Natural killer cell (primary cell): ENCODE measurements at regions not wholly inside any gene's neighbourhood (a gene's known extent, or its start where the extent isn't known, plus 50 kb on each side); places are given as distances from the start of the nearest gene placed in this dataset.

Experiments used
- ATAC-seq, 3 donors: fragments of 150-1000 bp in 2 of 3; fragments of 200-7000 bp in 1 of 3; cut with Tn5 transposase; 1 replicate in 1 of 3; 2 replicates in 2 of 3; pipeline ENCODE4 v1.10.0; 2021; ENCODE audit warnings: mild to moderate bottlenecking in 2 of 3, moderate library complexity in 2 of 3
- DNase-seq, 2 donors: peaks; one replicate each; pipeline versions ENCODE4 v3.0.0 to v3.0.0-alpha.2; 2013 to 2021; ENCODE audit warnings: mixed read lengths in 1 of 2
- H3K27ac ChIP-seq: one replicate; pipeline ENCODE4 v1.5.1; 2013; ENCODE audit warnings: mild to moderate bottlenecking, low read length
- H3K27me3 ChIP-seq: one replicate; pipeline ENCODE4 v1.6.1; 2013; ENCODE audit warnings: low read length; ENCODE audit not compliant: control insufficient read depth, insufficient read depth
- H3K36me3 ChIP-seq: one replicate; pipeline ENCODE4 v1.6.1; 2013; ENCODE audit warnings: low read length; ENCODE audit not compliant: control insufficient read depth, insufficient read depth
- H3K4me1 ChIP-seq: one replicate; pipeline ENCODE4 v1.6.1; 2013; ENCODE audit warnings: low read length; ENCODE audit not compliant: control insufficient read depth, insufficient read depth
- H3K4me3 ChIP-seq: one replicate; pipeline ENCODE4 v1.5.1; 2013; ENCODE audit warnings: low read length
- H3K9me3 ChIP-seq: one replicate; pipeline ENCODE4 v1.6.1; 2013; ENCODE audit warnings: low read length; ENCODE audit not compliant: control insufficient read depth, insufficient read depth
- H3K27ac Mint-ChIP-seq, 2 donors: one replicate each; pipeline ENCODE4 v1.8.0; 2022; ENCODE audit warnings: mild to moderate bottlenecking in 2 of 2, mixed read lengths in 2 of 2, moderate library complexity in 1 of 2
- H3K27me3 Mint-ChIP-seq, 2 donors: one replicate each; pipeline ENCODE4 v1.8.0; 2022; ENCODE audit warnings: low read depth in 2 of 2, mixed read lengths in 2 of 2
- H3K36me3 Mint-ChIP-seq: one replicate; pipeline ENCODE4 v1.8.0; 2022; ENCODE audit warnings: mixed read lengths
- H3K4me1 Mint-ChIP-seq, 2 donors: one replicate each; pipeline ENCODE4 v1.8.0; 2022; ENCODE audit warnings: mixed read lengths in 2 of 2
- H3K4me3 Mint-ChIP-seq: one replicate; pipeline ENCODE4 v1.8.0; 2022; ENCODE audit warnings: mild to moderate bottlenecking, moderate library complexity, mixed read lengths
- H3K9me3 Mint-ChIP-seq, 2 donors: one replicate each; pipeline ENCODE4 v1.8.0; 2022; ENCODE audit warnings: mixed read lengths in 2 of 2
- CTCF ChIP-seq: fragments of 200-600 bp; IDR thresholded peaks from one replicate; pipeline ENCODE4 v1.8.0; 2022; ENCODE audit warnings: antibody characterized with exemption
- WGBS: methylation state at CpG from one replicate; pipeline ENCODE4 v1.1.7; 2013; ENCODE audit warnings: missing lambda C conversion rate; ENCODE audit not compliant: insufficient coverage; 5-methylcytosine and 5-hydroxymethylcytosine counted together
- intact Hi-C: fragments of 100-400 bp; cut with micrococcal nuclease; formaldehyde crosslinking; loops from one replicate; pipeline ENCODE4 v1.14.2; 2022

- H3K9me3 ChIP-seq = no peaks in the 10 kb centered on the region
- Mint-ChIP-seq H3K4me1 (no peaks in the 10 kb centered on the region), H3K4me3 (no peak overlapping the region), H3K27me3 (no peaks in the 10 kb centered on the region), H3K36me3 (no peaks in the 10 kb centered on the region), H3K27ac (no peak overlapping the region), H3K9me3 (peaks cover 15% of the 10 kb centered on the region in 2 donors)
- H3K4me1 ChIP-seq = no peaks in the 10 kb centered on the region
- H3K27ac ChIP-seq = no peak overlapping the region
- TF ChIP-seq CTCF = no peak
- 68% methylated on average over 3 of the region's 3 CpGs for WGBS
- H3K36me3 ChIP-seq = no peaks in the 10 kb centered on the region
- H3K27me3 ChIP-seq = no peaks in the 10 kb centered on the region
- DNase-seq (no peak), ATAC-seq (no peak)
- intact Hi-C loops = no loop called here
- H3K4me3 ChIP-seq = no peak overlapping the region
Observed at GRCh38 chr7:114130866-114131265, 212.1 kb upstream of the PPP1R3A start.

GRCh38 chr7:114128880-114129279 lies 210.1 kb upstream of the PPP1R3A start:
- no peak for DNase-seq

GRCh38 chr7:114126095-114126494 lies 207.3 kb upstream of the PPP1R3A start:
- H3K4me1 ChIP-seq = no peaks in the 10 kb centered on the region
- peaks cover 3 to 10% of the 10 kb centered on the region in 2 donors for H3K9me3 Mint-ChIP-seq
- no peak for ATAC-seq
- no peaks in the 10 kb centered on the region for H3K9me3 ChIP-seq
- no peak for DNase-seq
- no peaks in the 10 kb centered on the region for H3K36me3 Mint-ChIP-seq
- no peaks in the 10 kb centered on the region for H3K4me1 Mint-ChIP-seq
- H3K27ac ChIP-seq = no peak overlapping the region
- H3K27me3 ChIP-seq = no peaks in the 10 kb centered on the region
- no peak overlapping the region for H3K4me3 Mint-ChIP-seq
- TF ChIP-seq CTCF = no peak
- no peaks in the 10 kb centered on the region for H3K36me3 ChIP-seq
- H3K4me3 ChIP-seq = no peak overlapping the region
- H3K27me3 Mint-ChIP-seq = no peaks in the 10 kb centered on the region
- H3K27ac Mint-ChIP-seq = no peak overlapping the region
- intact Hi-C loops = no loop called here

More at GRCh38 chr7:114128880-114129279, 210.1 kb upstream of the PPP1R3A start:
- no peak overlapping the region for H3K4me3 ChIP-seq
- no peaks in the 10 kb centered on the region for H3K4me1 ChIP-seq
- H3K9me3 ChIP-seq = no peaks in the 10 kb centered on the region
- H3K36me3 ChIP-seq = no peaks in the 10 kb centered on the region
- H3K27me3 ChIP-seq = no peaks in the 10 kb centered on the region
- TF ChIP-seq CTCF = no peak
- intact Hi-C loops = no loop called here
- Mint-ChIP-seq H3K27ac (no peak overlapping the region), H3K9me3 (peaks cover 13 to 17% of the 10 kb centered on the region in 2 donors), H3K36me3 (no peaks in the 10 kb centered on the region), H3K27me3 (no peaks in the 10 kb centered on the region), H3K4me1 (no peaks in the 10 kb centered on the region), H3K4me3 (no peak overlapping the region)
- no peak for ATAC-seq
- H3K27ac ChIP-seq = no peak overlapping the region
- no CpG with 5 or more reads among the region's 1 CpG for WGBS

GRCh38 chr7:114112806-114113205 lies 194.0 kb upstream of the PPP1R3A start:
- Histone ChIP-seq H3K27me3 (no peaks in the 10 kb centered on the region), H3K4me3 (no peak overlapping the region), H3K4me1 (no peaks in the 10 kb centered on the region), H3K27ac (no peak overlapping the region), H3K9me3 (no peaks in the 10 kb centered on the region), H3K36me3 (no peaks in the 10 kb centered on the region)
- 66% methylated on average over 2 of the region's 3 CpGs for WGBS
- DNase-seq (no peak), ATAC-seq (no peak)
- intact Hi-C loops = no loop called here
- H3K36me3 Mint-ChIP-seq = no peaks in the 10 kb centered on the region
- no peak overlapping the region for H3K4me3 Mint-ChIP-seq
- H3K4me1 Mint-ChIP-seq = no peaks in the 10 kb centered on the region
- TF ChIP-seq CTCF = no peak
- peaks cover 4 to 5% of the 10 kb centered on the region in 2 donors for H3K9me3 Mint-ChIP-seq
- no peaks in the 10 kb centered on the region for H3K27me3 Mint-ChIP-seq
- no peak overlapping the region for H3K27ac Mint-ChIP-seq
